HG03280 (cell line): ENCODE measurements at regions not wholly inside any gene's neighbourhood (a gene's known extent, or its start where the extent isn't known, plus 50 kb on each side); places are given as distances from the start of the nearest gene placed in this dataset.

Source experiments
- ATAC-seq: cut with Tn5 transposase; IDR thresholded peaks from one replicate; pipeline ENCODE4 v1.9.1; 2021; ENCODE audit warnings: mild to moderate bottlenecking, moderate library complexity; ENCODE audit not compliant: unreplicated experiment

GRCh38 chr2:126512026-126512425 lies 143.9 kb upstream of the GYPC start:
- ATAC-seq, result no peak

- ATAC-seq, result no peak
These were observed 142.9 kb upstream of the GYPC start for GRCh38 chr2:126513033-126513432.

GRCh38 chr2:126515471-126515870 lies 140.5 kb upstream of the GYPC start:
- no peak for ATAC-seq

- ATAC-seq, result no peak
These were observed 137.8 kb upstream of the GYPC start for GRCh38 chr2:126518196-126518595.

GRCh38 chr2:126527836-126528490 lies 128.0 kb upstream of the GYPC start:
- peak; percentile 80 for ATAC-seq

- no peak for ATAC-seq
These were observed 124.9 kb upstream of the GYPC start for GRCh38 chr2:126531029-126531428.

GRCh38 chr2:126534478-126534877 lies 121.5 kb upstream of the GYPC start:
- ATAC-seq, result no peak

GRCh38 chr2:126535408-126535807 lies 120.5 kb upstream of the GYPC start:
- ATAC-seq, result no peak

- ATAC-seq, result no peak
These were observed 119.3 kb upstream of the GYPC start for GRCh38 chr2:126536605-126537200.

GRCh38 chr2:126539101-126539500 lies 116.9 kb upstream of the GYPC start:
- ATAC-seq, result no peak

GRCh38 chr2:126542247-126542646 lies 113.7 kb upstream of the GYPC start:
- no peak for ATAC-seq

- ATAC-seq, result no peak
These were observed 112.9 kb upstream of the GYPC start for GRCh38 chr2:126543081-126543480.

GRCh38 chr2:126558029-126558428 lies 97.9 kb upstream of the GYPC start:
- ATAC-seq, result no peak

- no peak for ATAC-seq
These were observed 87.2 kb upstream of the GYPC start for GRCh38 chr2:126568734-126569133.

GRCh38 chr2:126571403-126571802 lies 84.6 kb upstream of the GYPC start:
- ATAC-seq, result no peak

GRCh38 chr2:126575631-126576030 lies 80.3 kb upstream of the GYPC start:
- ATAC-seq, result no peak

GRCh38 chr2:126579868-126580267 lies 76.1 kb upstream of the GYPC start:
- ATAC-seq, result no peak

GRCh38 chr2:126586317-126586716 lies 69.6 kb upstream of the GYPC start:
- no peak for ATAC-seq

GRCh38 chr2:126599062-126599461 lies 56.9 kb upstream of the GYPC start:
- no peak for ATAC-seq

- no peak for ATAC-seq
These were observed 55.2 kb upstream of the GYPC start for GRCh38 chr2:126600742-126601141.

GRCh38 chr2:126602334-126602733 lies 53.6 kb upstream of the GYPC start:
- ATAC-seq, result no peak
